K562 (cell line): ENCODE measurements at regions not wholly inside any gene's neighbourhood (a gene's known extent, or its start where the extent isn't known, plus 50 kb on each side); places are given as distances from the start of the nearest gene placed in this dataset.

Source experiments
- ELF1 ChIP-seq: fragments of 200-800 bp; sonication (Bioruptor generic); IDR thresholded peaks from 2 replicates; pipeline ENCODE4 v1.6.1; 2016; ENCODE audit warnings: missing genetic modification characterization, missing compliant biosample characterization
- EZH2 ChIP-seq: IDR thresholded peaks from 2 replicates; pipeline ENCODE4 v1.6.1; 2012; ENCODE audit warnings: low read depth, mild to moderate bottlenecking, inconsistent platforms, low read length, borderline replicate concordance
- NFRKB ChIP-seq: fragments of 450-650 bp; IDR thresholded peaks from 2 replicates; pipeline ENCODE4 v1.6.1; 2016; ENCODE audit warnings: low read depth

GRCh38 chr7:445563-446288 is 73.9 kb downstream of the PDGFA start:
- TF ChIP-seq ELF1 (tag) (no peak), NFRKB (no peak), EZH2 (no peak)
